OCI-LY3 (cell line): ENCODE measurements at regions not wholly inside any gene's neighbourhood (a gene's known extent, or its start where the extent isn't known, plus 50 kb on each side); places are given as distances from the start of the nearest gene placed in this dataset.
"Not testable (repeated sequence)": the region's sequence is repeated elsewhere in the genome, so short reads cannot be mapped to it uniquely, and the experiment has no call there.

Experiments used
- H2AFZ ChIP-seq: fragments of 200-600, 300-600 bp; shearing (Covaris generic); 2 replicates; pipeline ENCODE4 v1.6.0; 2014; ENCODE audit warnings: antibody characterized with exemption, low read depth, low read length
- H3K27ac ChIP-seq: fragments of 200-600, 300-600 bp; sonication (generic); 2 replicates; pipeline ENCODE4 v1.5.1; 2014; ENCODE audit warnings: mild to moderate bottlenecking, low read length, moderate library complexity, mixed read lengths
- H3K27me3 ChIP-seq: fragments of 200-600, 300-600 bp; sonication (generic); 2 replicates; pipeline ENCODE4 v1.6.1; 2014; ENCODE audit warnings: low read depth, low read length, mixed read lengths
- H3K36me3 ChIP-seq: fragments of 200-600, 300-600 bp; sonication (generic); replicated peaks from 2 replicates; pipeline ENCODE3; 2014; ENCODE audit warnings: low read depth, low read length, mixed read lengths
- H3K4me1 ChIP-seq: fragments of 300-600, 200-600 bp; sonication (generic); 2 replicates; pipeline ENCODE4 v1.6.1; 2014; ENCODE audit warnings: low read length, mixed read lengths
- H3K4me2 ChIP-seq: fragments of 200-600, 300-600 bp; sonication (generic); 2 replicates; pipeline ENCODE4 v1.6.1; 2014; ENCODE audit warnings: low read length, mixed read lengths
- H3K4me3 ChIP-seq: fragments of 300-600, 200-600 bp; sonication (generic); 2 replicates; pipeline ENCODE4 v1.5.1; 2014; ENCODE audit warnings: antibody characterized with exemption, mild to moderate bottlenecking, low read length, moderate library complexity
- H3K79me2 ChIP-seq: fragments of 300-600, 200-600 bp; shearing (Covaris generic); 2 replicates; pipeline ENCODE4 v1.6.1; 2014; ENCODE audit warnings: mild to moderate bottlenecking, low read length, mixed read lengths
- H3K9ac ChIP-seq: fragments of 300-600, 200-600 bp; shearing (Covaris generic); 2 replicates; pipeline ENCODE4 v1.6.0; 2014; ENCODE audit warnings: mild to moderate bottlenecking, low read length, moderate library complexity
- H3K9me3 ChIP-seq: fragments of 200-600, 300-600 bp; shearing (Covaris generic); 2 replicates; pipeline ENCODE4 v1.6.1; 2014; ENCODE audit warnings: low read length, mixed read lengths; ENCODE audit not compliant: insufficient read depth
- H4K20me1 ChIP-seq: fragments of 200-600, 300-600 bp; sonication (generic); 2 replicates; pipeline ENCODE4 v1.6.1; 2016; ENCODE audit warnings: low read length, mixed read lengths; ENCODE audit not compliant: insufficient read depth
- EZH2phosphoT487 ChIP-seq: fragments of 200-600 bp; shearing (Covaris generic); IDR thresholded peaks from 2 replicates; pipeline ENCODE4 v1.6.1; 2018; ENCODE audit warnings: antibody characterized with exemption, mixed run types, low read depth
- TF ChIP-seq, protein P1 (sequence below): fragments of 200-600, 300-600 bp; sonication (generic); IDR thresholded peaks from 2 replicates; pipeline ENCODE4 v1.5.1; 2014; ENCODE audit warnings: antibody characterized with exemption, low read length, low read depth

DNA sequence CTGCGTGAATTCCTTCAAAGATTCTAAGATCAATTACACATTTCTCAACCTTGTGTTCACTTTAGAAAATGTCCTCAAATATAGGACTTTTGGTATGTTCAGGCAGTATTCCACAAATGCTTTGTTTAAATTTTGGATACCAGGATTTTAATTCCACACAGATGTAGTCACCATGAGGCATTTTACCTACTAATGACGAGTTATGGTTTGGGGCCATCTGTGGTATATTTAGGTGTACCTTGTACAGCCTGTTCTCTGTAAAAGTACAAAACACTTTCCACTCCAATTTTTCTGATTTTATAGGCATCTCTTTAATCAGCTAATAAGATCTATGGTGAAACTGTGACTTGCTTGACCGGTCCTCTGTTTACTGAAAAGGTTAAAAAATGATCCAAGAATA is 275.7 kb upstream of the PRICKLE1 start:
- H2AFZ ChIP-seq = no peak overlapping the region
- no peak overlapping the region for H3K27ac ChIP-seq
- H3K27me3 ChIP-seq = no peaks in the 10 kb centered on the region
- no peaks in the 10 kb centered on the region for H3K36me3 ChIP-seq
- H4K20me1 ChIP-seq = no peaks in the 10 kb centered on the region
- H3K4me2 ChIP-seq = no peak overlapping the region
- H3K4me1 ChIP-seq = no peaks in the 10 kb centered on the region
- H3K4me3 ChIP-seq = no peak overlapping the region
- H3K79me2 ChIP-seq = no peaks in the 10 kb centered on the region
- H3K9ac ChIP-seq = no peak overlapping the region
- H3K9me3 ChIP-seq = no peaks in the 10 kb centered on the region
- TF ChIP-seq EZH2phosphoT487 = no peak
- TF ChIP-seq, protein P1, sequence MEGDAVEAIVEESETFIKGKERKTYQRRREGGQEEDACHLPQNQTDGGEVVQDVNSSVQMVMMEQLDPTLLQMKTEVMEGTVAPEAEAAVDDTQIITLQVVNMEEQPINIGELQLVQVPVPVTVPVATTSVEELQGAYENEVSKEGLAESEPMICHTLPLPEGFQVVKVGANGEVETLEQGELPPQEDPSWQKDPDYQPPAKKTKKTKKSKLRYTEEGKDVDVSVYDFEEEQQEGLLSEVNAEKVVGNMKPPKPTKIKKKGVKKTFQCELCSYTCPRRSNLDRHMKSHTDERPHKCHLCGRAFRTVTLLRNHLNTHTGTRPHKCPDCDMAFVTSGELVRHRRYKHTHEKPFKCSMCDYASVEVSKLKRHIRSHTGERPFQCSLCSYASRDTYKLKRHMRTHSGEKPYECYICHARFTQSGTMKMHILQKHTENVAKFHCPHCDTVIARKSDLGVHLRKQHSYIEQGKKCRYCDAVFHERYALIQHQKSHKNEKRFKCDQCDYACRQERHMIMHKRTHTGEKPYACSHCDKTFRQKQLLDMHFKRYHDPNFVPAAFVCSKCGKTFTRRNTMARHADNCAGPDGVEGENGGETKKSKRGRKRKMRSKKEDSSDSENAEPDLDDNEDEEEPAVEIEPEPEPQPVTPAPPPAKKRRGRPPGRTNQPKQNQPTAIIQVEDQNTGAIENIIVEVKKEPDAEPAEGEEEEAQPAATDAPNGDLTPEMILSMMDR = no peak

DNA sequence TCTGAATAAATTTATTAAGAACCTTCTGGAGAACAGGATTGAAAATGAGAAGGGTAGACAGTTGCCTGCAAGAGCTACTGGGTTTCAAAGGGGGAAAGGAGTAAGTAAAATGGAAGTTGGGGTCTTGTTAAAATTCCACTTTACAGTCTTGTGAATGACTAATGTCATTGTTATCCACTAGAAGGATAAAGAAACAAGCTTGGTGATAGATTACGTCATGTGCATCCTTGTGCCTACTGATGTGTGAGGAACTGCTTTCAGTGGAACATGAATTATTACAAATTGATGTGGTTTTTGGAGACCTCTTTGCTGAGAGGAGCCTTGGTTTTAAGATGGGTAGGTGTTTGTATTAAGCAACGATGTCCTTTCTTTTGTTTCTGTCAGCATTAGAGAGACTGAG is 272.5 kb upstream of the PRICKLE1 start:
- H3K4me1 ChIP-seq = no peaks in the 10 kb centered on the region
- H3K4me2 ChIP-seq = no peak overlapping the region
- H2AFZ ChIP-seq = no peak overlapping the region
- no peaks in the 10 kb centered on the region for H3K79me2 ChIP-seq
- H4K20me1 ChIP-seq = no peaks in the 10 kb centered on the region
- H3K4me3 ChIP-seq = no peak overlapping the region
- no peaks in the 10 kb centered on the region for H3K9me3 ChIP-seq
- TF ChIP-seq EZH2phosphoT487 = no peak
- TF ChIP-seq, protein P1 = no peak
- no peak overlapping the region for H3K27ac ChIP-seq
- no peaks in the 10 kb centered on the region for H3K27me3 ChIP-seq
- H3K36me3 ChIP-seq = no peaks in the 10 kb centered on the region
- no peak overlapping the region for H3K9ac ChIP-seq

DNA sequence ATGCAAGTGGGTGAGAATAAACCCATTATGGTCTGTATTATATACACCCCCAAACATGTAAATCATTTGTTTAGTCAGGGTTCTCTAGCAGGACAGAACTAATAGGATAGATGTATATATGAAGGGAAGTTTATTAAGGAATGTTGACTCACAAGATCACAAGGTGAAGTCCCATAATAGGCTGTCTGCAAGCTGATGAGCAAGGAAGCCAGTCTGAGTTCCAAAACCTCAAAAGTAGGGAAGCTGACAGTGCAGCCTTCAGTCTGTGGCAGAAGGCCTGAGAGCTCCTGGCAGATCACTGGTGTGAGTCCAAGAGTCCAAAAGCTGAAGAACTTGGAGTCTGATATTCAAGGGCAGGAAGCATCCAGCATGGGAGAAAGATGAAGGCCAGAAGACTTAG is 270.8 kb upstream of the PRICKLE1 start:
- H3K36me3 ChIP-seq, H3K4me3 ChIP-seq, H3K9me3 ChIP-seq, H2AFZ ChIP-seq, H3K27ac ChIP-seq, H4K20me1 ChIP-seq, H3K27me3 ChIP-seq, H3K79me2 ChIP-seq, H3K9ac ChIP-seq, H3K4me2 ChIP-seq, H3K4me1 ChIP-seq: not testable (repeated sequence)

DNA sequence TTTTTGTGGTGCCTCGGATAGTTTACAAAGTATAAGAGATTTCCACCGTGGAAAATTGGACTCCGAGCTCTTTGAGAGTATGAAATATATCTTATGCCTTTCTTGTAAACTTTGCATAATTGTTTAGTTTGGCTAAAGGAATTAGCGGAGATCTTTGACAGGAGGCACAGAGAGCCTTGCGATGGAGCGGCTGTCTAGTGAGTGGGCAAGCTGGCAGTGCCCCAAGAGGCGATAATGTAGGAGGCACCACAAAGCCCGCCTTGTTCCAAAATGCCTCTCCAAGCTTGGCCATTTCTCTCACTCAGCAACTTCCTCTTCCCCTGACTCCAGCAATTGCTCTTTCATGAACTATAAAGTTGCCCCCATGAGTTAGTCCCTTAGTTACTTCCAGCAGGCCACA is 270.1 kb upstream of the PRICKLE1 start:
- no peaks in the 10 kb centered on the region for H3K4me1 ChIP-seq
- no peaks in the 10 kb centered on the region for H3K27me3 ChIP-seq
- H3K79me2 ChIP-seq = no peaks in the 10 kb centered on the region
- H3K36me3 ChIP-seq = no peaks in the 10 kb centered on the region
- H3K27ac ChIP-seq = no peak overlapping the region
- TF ChIP-seq, protein P1 = no peak
- TF ChIP-seq EZH2phosphoT487 = no peak
- no peak overlapping the region for H3K4me3 ChIP-seq
- H3K9me3 ChIP-seq = no peaks in the 10 kb centered on the region
- no peak overlapping the region for H3K4me2 ChIP-seq
- no peak overlapping the region for H3K9ac ChIP-seq
- no peaks in the 10 kb centered on the region for H4K20me1 ChIP-seq
- no peak overlapping the region for H2AFZ ChIP-seq

DNA sequence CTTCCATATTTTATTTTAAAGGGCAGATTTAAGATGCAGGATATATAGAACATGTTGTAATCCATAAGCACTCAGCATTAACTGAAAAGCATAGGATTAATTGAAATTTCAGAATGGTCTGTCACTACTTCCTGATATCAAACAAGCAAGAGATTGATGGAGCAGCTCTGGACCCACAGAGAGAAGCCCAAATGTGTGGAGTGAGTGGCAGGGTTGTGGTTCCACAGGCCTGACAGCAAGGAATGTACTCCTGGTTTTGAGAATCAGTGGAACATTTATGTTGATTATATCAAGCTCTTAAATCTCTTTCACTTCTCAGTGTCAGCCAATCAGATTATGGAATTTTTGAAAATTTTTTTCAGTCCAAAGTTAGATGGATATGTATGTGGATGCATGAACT is 267.6 kb upstream of the PRICKLE1 start:
- Histone ChIP-seq H3K36me3 (no peaks in the 10 kb centered on the region), H3K4me2 (no peak overlapping the region), H3K79me2 (no peaks in the 10 kb centered on the region), H2AFZ (no peak overlapping the region), H3K9ac (no peak overlapping the region), H3K4me1 (no peaks in the 10 kb centered on the region), H3K4me3 (no peak overlapping the region), H3K27ac (no peak overlapping the region), H4K20me1 (no peaks in the 10 kb centered on the region), H3K9me3 (no peaks in the 10 kb centered on the region), H3K27me3 (no peaks in the 10 kb centered on the region)
- no peak for TF ChIP-seq EZH2phosphoT487
- TF ChIP-seq, protein P1 = no peak
